Activated T-cell treated with anti-CD3 and anti-CD28 coated beads, Interleukin-2, amount 50 U/mL, for 1 hour (primary cell): ENCODE measurements at regions not wholly inside any gene's neighbourhood (a gene's known extent, or its start where the extent isn't known, plus 50 kb on each side); places are given as distances from the start of the nearest gene placed in this dataset.

Experiments
- DNase-seq: peaks from one replicate; pipeline ENCODE4 v3.0.0-alpha.2; 2020

GRCh38 chr9:88033359-88033702, 59.0 kb upstream of the CDK20 start:
- DNase-seq, result no peak

- DNase-seq, result no peak
These were observed 54.0 kb upstream of the CDK20 start for GRCh38 chr9:88028338-88028737.

GRCh38 chr9:88026118-88026479, 51.8 kb upstream of the CDK20 start:
- no peak for DNase-seq

GRCh38 chr9:88025411-88026117, 51.2 kb upstream of the CDK20 start:
- DNase-seq, result no peak

- DNase-seq, result no peak
These were observed 50.6 kb upstream of the CDK20 start for GRCh38 chr9:88024896-88025295.
